ENCODE measurements at regions not wholly inside any gene's neighbourhood (a gene's known extent, or its start where the extent isn't known, plus 50 kb on each side); places are given as distances from the start of the nearest gene placed in this dataset.

GRCh38 chr9:80875947-80876346 is 813.4 kb downstream of the TLE1 start:
- Histone ChIP-seq H3K79me1 (ENCODE audit: low read depth, low read length) (no peaks in the 10 kb centered on the region), H3K23ac (ENCODE audit: insufficient read length) (no peak overlapping the region), H4K91ac (replicated peaks; ENCODE audit: insufficient read length, low read length) (no peak overlapping the region), H3K9me3 (ENCODE audit: insufficient read depth in 2 of 2, low read depth in 1 of 2, low read length in 1 of 2) (no peaks in the 10 kb centered on the region), H2BK5ac (ENCODE audit: low read depth, low read length) (no peak overlapping the region), H3K14ac (ENCODE audit: insufficient read length) (no peak overlapping the region), H3K18ac (ENCODE audit: extremely low read depth, low read length) (no peak overlapping the region), H2BK15ac (ENCODE audit: low read length) (no peak overlapping the region), H3K27me3 (replicated peaks in 1 of 4; ENCODE audit: control insufficient read depth in 3 of 4, extremely low read depth in 1 of 4, insufficient read depth in 3 of 4, low read length in 3 of 4) (no peaks in the 10 kb centered on the region), H4K8ac (ENCODE audit: extremely low read depth, insufficient read depth, low read length) (no peak overlapping the region), H3K4me3 (ENCODE audit: extremely low read depth in 1 of 4, insufficient read depth in 2 of 4, low read depth in 3 of 4, low read length in 4 of 4) (no peak overlapping the region), H3K4ac (replicated peaks; ENCODE audit: insufficient read length, low read depth, low read length) (no peak overlapping the region), H3K23me2 (ENCODE audit: low read depth, low read length) (no peaks in the 10 kb centered on the region; the same call in 1 of the 2 replicates), H3K4me1 (replicated peaks in 1 of 4; ENCODE audit: control insufficient read depth in 3 of 4, insufficient read depth in 4 of 4, low read length in 3 of 4) (no peaks in the 10 kb centered on the region), H3K36me3 (ENCODE audit: control insufficient read depth in 2 of 4, insufficient read depth in 4 of 4, low read length in 3 of 4) (no peaks in the 10 kb centered on the region), H4K5ac (ENCODE audit: insufficient read length, low read depth, low read length) (no peak overlapping the region), H2BK12ac (ENCODE audit: low read depth, low read length) (no peak overlapping the region), H3K79me2 (ENCODE audit: control insufficient read depth in 1 of 2, insufficient read depth in 2 of 2, low read length in 2 of 2) (no peaks in the 10 kb centered on the region), H2AK5ac (ENCODE audit: low read depth, low read length) (no peak overlapping the region), H2AFZ (ENCODE audit: low read length) (no peak overlapping the region), H3K56ac (replicated peaks; ENCODE audit: insufficient read length, low read depth, low read length) (no peak overlapping the region), H3K9ac (replicated peaks in 1 of 4; ENCODE audit: extremely low read depth in 1 of 4, low read depth in 3 of 4, low read length in 3 of 4) (no peak overlapping the region), H4K20me1 (replicated peaks in 1 of 2; ENCODE audit: control insufficient read depth in 1 of 2, insufficient read depth in 2 of 2, low read length in 2 of 2) (no peaks in the 10 kb centered on the region), H2BK120ac (replicated peaks; ENCODE audit: low read depth, low read length) (no peak overlapping the region), H3K27ac (ENCODE audit: low read depth, low read length) (no peak overlapping the region), H2BK20ac (ENCODE audit: low read length) (no peak overlapping the region), H3K4me2 (ENCODE audit: insufficient read depth in 1 of 2, low read depth in 2 of 2, low read length in 2 of 2) (no peak overlapping the region)
- 97% methylated on average over 4 of the region's 4 CpGs; no CpG with 5 or more reads in 1 of the 2 experiments for WGBS, 2 experiments (ENCODE audit: extremely low coverage in 1 of 2, insufficient coverage in 1 of 2, insufficient read length in 1 of 2, insufficient replicate concordance in 2 of 2, low coverage in 1 of 2, low lambda C conversion rate in 2 of 2, missing lambda C conversion rate in 1 of 2)
- DNase-seq (ENCODE audit: low read depth in 1 of 2, low spot score in 2 of 2) (no peak), FAIRE-seq (no peak)
- TF ChIP-seq POLR2AphosphoS5 (IDR thresholded peaks at IDR 0.05; ENCODE audit: low read depth, low read length): no peak
- TF ChIP-seq CBX5 (IDR thresholded peaks at IDR 0.05; ENCODE audit: low read depth, low read length): no peak
- no peak for TF ChIP-seq YY1 (IDR thresholded peaks at IDR 0.05; ENCODE audit: low read depth, low read length)
- no peak for TF ChIP-seq FOSL1 (IDR thresholded peaks at IDR 0.05; ENCODE audit: insufficient read depth, low read depth, low read length)
- no peak for TF ChIP-seq ATF2 (IDR thresholded peaks at IDR 0.05; ENCODE audit: low read length)
- no peak for TF ChIP-seq MAFK (IDR thresholded peaks at IDR 0.05; ENCODE audit: low read depth, low read length)
- no peak for TF ChIP-seq SP4 (IDR thresholded peaks at IDR 0.05; ENCODE audit: low read length)
- no peak for TF ChIP-seq SAP30 (IDR thresholded peaks at IDR 0.05; ENCODE audit: insufficient read depth, insufficient replicate concordance, low read length)
- CTCF ChIA-PET (ENCODE audit: partially characterized antibody): no interaction called here
- POLR2A ChIA-PET (ENCODE audit: partially characterized antibody): no interaction called here
